GM12801 (cell line): ENCODE measurements at regions not wholly inside any gene's neighbourhood (a gene's known extent, or its start where the extent isn't known, plus 50 kb on each side); places are given as distances from the start of the nearest gene placed in this dataset.

Source experiments
- CTCF ChIP-seq: IDR thresholded peaks from one replicate; pipeline ENCODE4 v1.5.1; 2011; ENCODE audit warnings: control low read depth; ENCODE audit not compliant: insufficient read length; ENCODE audit errors: extremely low read depth

DNA sequence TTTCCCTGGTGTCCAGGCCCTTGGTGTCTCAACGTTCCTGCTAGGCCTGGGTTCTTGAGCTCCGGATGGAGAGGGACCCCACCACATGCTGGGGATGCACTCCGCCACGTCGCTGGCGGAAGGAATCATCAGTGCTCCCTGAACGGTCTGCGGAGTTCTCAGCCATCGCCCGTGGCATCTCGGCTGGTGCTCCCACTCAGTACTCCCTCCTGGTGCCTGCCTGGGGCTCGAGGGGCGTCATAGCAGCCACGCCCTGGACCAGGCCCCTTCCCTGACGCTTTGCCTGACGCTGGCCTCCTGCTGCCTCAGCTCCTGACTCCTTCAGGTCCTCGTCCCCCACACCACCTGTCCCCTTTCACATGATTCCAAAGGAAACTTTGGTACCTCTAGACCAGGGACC lies 95.9 kb upstream of the CIBAR2 start:
- TF ChIP-seq CTCF: no peak

DNA sequence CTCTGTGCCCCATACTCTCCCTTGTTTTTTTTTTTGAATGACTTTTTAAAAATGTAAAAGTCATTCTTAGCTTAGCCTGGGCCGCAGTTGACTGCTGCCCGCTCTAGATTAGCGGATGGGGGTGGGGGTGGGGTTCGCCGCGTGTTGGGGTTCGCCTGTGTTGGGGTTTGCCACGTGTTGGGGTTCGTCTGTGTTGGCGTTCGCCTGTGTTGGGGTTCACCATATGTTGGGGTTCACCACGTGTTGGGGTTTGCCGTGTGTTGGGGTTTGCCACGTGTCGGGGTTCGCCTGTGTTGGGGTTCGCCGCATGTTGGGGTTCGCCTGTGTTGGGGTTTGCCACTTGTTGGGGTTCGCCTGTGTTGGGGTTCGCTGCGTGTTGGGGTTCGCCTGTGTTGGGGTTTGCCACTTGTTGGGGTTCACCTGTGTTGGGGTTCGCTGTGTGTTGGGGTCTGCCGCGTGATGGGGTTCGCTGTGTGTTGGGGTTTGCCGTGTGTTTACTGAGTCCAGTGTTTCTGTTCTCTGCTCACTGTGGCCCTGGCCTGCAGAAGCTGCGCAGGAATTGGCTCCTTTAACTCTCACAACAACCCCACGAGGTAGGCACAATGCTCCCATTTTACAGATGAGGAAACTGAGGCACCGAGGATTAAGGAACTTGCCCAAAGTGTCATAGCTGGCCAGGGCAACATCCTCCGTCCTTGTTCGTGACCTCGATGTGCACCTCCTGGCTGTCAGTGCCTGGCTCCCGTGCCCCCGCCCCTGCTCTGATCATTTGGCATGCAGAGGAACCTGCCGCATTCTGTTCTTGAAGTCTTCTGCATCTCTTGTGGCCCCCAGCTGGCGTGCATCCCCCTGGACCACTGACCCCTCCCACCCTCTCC lies 96.6 kb upstream of the CIBAR2 start:
- TF ChIP-seq CTCF: no peak

DNA sequence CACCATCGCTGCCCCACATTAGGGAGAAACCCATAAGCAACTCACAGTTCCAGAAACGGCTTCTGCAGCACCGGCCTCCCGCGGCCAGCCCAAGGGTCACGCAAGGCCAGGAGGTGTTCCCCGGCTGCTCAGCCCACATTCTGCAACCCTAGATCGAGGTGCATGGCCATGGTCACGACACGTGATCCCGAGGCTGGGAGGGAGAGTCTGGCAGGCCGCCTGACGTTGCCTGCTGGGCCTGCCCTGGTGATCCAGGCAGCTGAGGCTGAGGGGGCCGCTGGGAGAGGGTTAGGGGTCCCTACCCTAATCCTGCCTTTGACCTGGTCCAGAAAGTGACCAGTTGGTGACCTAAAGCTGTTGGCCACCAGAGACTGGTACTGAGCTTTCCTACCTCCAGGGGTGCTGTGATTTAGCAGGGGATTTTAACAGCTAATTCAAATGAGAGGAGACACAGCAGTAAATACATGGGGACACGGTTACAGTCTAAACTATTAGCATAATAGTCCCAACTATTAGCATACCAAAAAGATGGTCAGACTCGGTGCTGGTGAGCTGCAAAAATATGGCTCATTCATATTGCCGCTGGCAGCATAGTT lies 97.4 kb upstream of the CIBAR2 start:
- TF ChIP-seq CTCF: no peak

DNA sequence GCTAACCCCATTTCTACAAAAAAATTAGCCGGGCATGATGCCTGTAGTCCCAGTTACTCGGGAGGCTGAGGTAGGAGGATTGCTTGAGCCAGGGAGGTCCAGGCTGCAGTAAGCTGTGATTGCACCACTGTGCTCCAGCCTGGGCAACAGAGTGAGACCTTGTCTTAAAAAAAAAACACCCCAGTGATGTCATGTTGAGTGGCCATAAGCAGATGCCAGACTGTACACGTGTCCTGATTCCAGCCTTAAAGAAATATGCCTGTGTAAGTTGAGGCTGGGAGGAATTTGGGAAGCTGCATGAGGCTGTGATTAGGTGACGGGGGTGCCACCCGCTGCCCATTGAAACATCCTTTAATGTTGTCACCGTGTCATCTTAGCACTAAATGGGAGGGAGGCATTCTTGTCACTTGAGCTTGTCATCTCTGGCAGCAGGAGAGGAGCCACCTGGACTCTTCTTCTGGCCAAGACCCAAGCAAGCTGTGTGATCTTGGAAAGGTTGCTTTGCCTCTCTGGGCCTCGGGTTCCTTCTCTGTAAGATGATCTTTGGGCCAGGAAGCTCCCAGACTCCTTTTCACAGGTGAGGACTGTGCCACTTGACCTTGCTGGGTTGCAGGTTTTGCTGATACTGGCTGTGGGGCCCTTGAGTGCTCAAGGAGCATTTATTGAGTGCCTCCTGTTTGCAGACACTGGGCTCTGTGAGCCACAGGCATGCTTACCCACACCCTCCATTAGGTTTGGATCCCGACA lies 98.3 kb upstream of the CIBAR2 start:
- TF ChIP-seq CTCF: no peak

DNA sequence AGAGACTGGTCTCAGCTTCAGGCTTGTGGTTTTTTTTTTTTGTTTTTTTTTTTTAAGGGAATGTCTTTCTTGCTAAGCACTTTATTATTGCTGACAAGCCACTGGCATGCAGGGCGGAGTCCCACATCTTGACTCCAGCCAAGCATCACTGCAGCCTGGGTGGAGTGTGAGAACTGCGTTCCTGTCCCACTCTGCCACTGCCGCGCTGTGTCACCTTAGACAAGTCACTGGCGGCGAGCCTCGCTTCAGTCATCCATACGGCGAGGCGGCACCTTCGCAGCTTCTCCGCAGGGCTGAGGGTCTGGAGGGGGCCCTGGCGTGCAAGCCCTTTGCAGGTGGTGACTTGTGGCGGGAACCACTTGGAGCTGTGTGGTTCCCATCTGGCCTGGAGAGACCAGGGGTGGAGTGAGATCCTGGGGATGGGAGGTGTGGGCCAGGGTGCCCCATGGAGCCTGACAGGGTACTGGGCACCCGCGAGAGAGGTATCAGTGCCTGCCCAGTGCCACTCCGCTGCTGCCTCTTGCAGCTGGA lies 99.1 kb upstream of the CIBAR2 start:
- no peak for TF ChIP-seq CTCF

GRCh38 chr16:85213926-85214675 lies 101.8 kb upstream of the CIBAR2 start:
- TF ChIP-seq CTCF: no peak
